Caki2 (cell line): ENCODE measurements at regions not wholly inside any gene's neighbourhood (a gene's known extent, or its start where the extent isn't known, plus 50 kb on each side); places are given as distances from the start of the nearest gene placed in this dataset.
"Not testable (repeated sequence)": the region's sequence is repeated elsewhere in the genome, so short reads cannot be mapped to it uniquely, and the experiment has no call there.

Experiments
- DNase-seq: peaks from one replicate; pipeline ENCODE4 v3.0.0-alpha.2; 2015; ENCODE audit warnings: low read depth
- in situ Hi-C: cut with HindIII; loops from 2 replicates; pipeline ENCODE4 v1.10.0; 2016; ENCODE audit warnings: low sequenced_read_pairs, low pct_unique_long_range_greater_than_20kb, mixed read lengths

- in situ Hi-C loops: no loop called here
- DNase-seq: no peak
Measured at GRCh38 chr6:160804639-160805038, 102.6 kb downstream of the PLG start.

- in situ Hi-C loops: no loop called here
- DNase-seq: no peak
Measured at GRCh38 chr6:160808263-160808662, 106.2 kb downstream of the PLG start.

- no peak for DNase-seq
- in situ Hi-C loops: no loop called here
Measured at GRCh38 chr6:160810238-160810637, 108.2 kb downstream of the PLG start.

- in situ Hi-C loops: no loop called here
- no peak for DNase-seq
Measured at GRCh38 chr6:160812097-160812496, 110.1 kb downstream of the PLG start.

GRCh38 chr6:160818934-160819333 lies 116.9 kb downstream of the PLG start:
- in situ Hi-C loops: no loop called here

GRCh38 chr6:160820661-160821060 lies 118.6 kb downstream of the PLG start:
- in situ Hi-C loops, DNase-seq: not testable (repeated sequence)

More at GRCh38 chr6:160818934-160819333, 116.9 kb downstream of the PLG start:
- DNase-seq: no peak

GRCh38 chr6:160831739-160832138 lies 129.7 kb downstream of the PLG start:
- in situ Hi-C loops: no loop called here
- DNase-seq: no peak

- DNase-seq: no peak
- in situ Hi-C loops: no loop called here
Measured at GRCh38 chr6:160832422-160832821, 130.4 kb downstream of the PLG start.

- no peak for DNase-seq
- in situ Hi-C loops: no loop called here
Measured at GRCh38 chr6:160837146-160837545, 135.1 kb downstream of the PLG start.

GRCh38 chr6:160851031-160851430 lies 140.5 kb upstream of the MAP3K4 start:
- DNase-seq: no peak
- in situ Hi-C loops: no loop called here

- in situ Hi-C loops: no loop called here
- DNase-seq: no peak
Measured at GRCh38 chr6:160853946-160854345, 137.6 kb upstream of the MAP3K4 start.

GRCh38 chr6:160858886-160859285 lies 132.7 kb upstream of the MAP3K4 start:
- in situ Hi-C loops: no loop called here
- no peak for DNase-seq

GRCh38 chr6:160859822-160860221 lies 131.7 kb upstream of the MAP3K4 start:
- DNase-seq: no peak
- in situ Hi-C loops: no loop called here

GRCh38 chr6:160861824-160862223 lies 129.7 kb upstream of the MAP3K4 start:
- in situ Hi-C loops: no loop called here
- no peak for DNase-seq

- in situ Hi-C loops: no loop called here
- no peak for DNase-seq
Measured at GRCh38 chr6:160863782-160864181, 127.8 kb upstream of the MAP3K4 start.

GRCh38 chr6:160871320-160871719 lies 120.2 kb upstream of the MAP3K4 start:
- no peak for DNase-seq
- in situ Hi-C loops: no loop called here

GRCh38 chr6:160881148-160881808 lies 110.3 kb upstream of the MAP3K4 start:
- DNase-seq: no peak
- in situ Hi-C loops: no loop called here

- DNase-seq: no peak
- in situ Hi-C loops: no loop called here
Measured at GRCh38 chr6:160882006-160882405, 109.6 kb upstream of the MAP3K4 start.

- in situ Hi-C loops: no loop called here
Measured at GRCh38 chr6:160882791-160883279, 108.7 kb upstream of the MAP3K4 start.

GRCh38 chr6:160883560-160883959 lies 108.0 kb upstream of the MAP3K4 start:
- in situ Hi-C loops: no loop called here
- no peak for DNase-seq

More at GRCh38 chr6:160882791-160883279, 108.7 kb upstream of the MAP3K4 start:
- no peak for DNase-seq
